Nephron (organoid): ENCODE measurements at regions not wholly inside any gene's neighbourhood (a gene's known extent, or its start where the extent isn't known, plus 50 kb on each side); places are given as distances from the start of the nearest gene placed in this dataset.
A peak's percentile ranks its signal among the peaks of the same experiment; 100 is the strongest.

ENCODE experiments used
- H3K27ac Mint-ChIP-seq, 3 experiments: 2 replicates each; pipeline ENCODE4 v1.8.0; 2020; ENCODE audit warnings: mixed read lengths in 3 of 3, mild to moderate bottlenecking in 2 of 3, moderate library complexity in 1 of 3
- H3K27me3 Mint-ChIP-seq: 2 replicates; pipeline ENCODE4 v1.8.0; 2021; ENCODE audit warnings: low read depth, mild to moderate bottlenecking, moderate library complexity, mixed read lengths
- H3K36me3 Mint-ChIP-seq: 2 replicates; pipeline ENCODE4 v1.8.0; 2020; ENCODE audit warnings: low read depth, mixed read lengths
- H3K4me1 Mint-ChIP-seq: 2 replicates; pipeline ENCODE4 v1.8.0; 2020; ENCODE audit warnings: mixed read lengths
- H3K4me3 Mint-ChIP-seq, 3 experiments: 2 replicates each; pipeline ENCODE4 v1.8.0; 2020; ENCODE audit warnings: mild to moderate bottlenecking in 3 of 3, mixed read lengths in 3 of 3, moderate library complexity in 2 of 3
- H3K9me3 Mint-ChIP-seq: 2 replicates; pipeline ENCODE4 v1.8.0; 2020; ENCODE audit warnings: mixed read lengths
- TF ChIP-seq, protein P1 (sequence below), 3 experiments: fragments of 200-600 bp; sonication (generic); IDR thresholded peaks; one replicate each; pipeline ENCODE4 v1.5.0; 2021; ENCODE audit warnings: antibody characterized with exemption in 3 of 3; ENCODE audit not compliant: unreplicated experiment in 3 of 3

- no peak overlapping the region for H3K4me3 Mint-ChIP-seq
- TF ChIP-seq, protein P1, sequence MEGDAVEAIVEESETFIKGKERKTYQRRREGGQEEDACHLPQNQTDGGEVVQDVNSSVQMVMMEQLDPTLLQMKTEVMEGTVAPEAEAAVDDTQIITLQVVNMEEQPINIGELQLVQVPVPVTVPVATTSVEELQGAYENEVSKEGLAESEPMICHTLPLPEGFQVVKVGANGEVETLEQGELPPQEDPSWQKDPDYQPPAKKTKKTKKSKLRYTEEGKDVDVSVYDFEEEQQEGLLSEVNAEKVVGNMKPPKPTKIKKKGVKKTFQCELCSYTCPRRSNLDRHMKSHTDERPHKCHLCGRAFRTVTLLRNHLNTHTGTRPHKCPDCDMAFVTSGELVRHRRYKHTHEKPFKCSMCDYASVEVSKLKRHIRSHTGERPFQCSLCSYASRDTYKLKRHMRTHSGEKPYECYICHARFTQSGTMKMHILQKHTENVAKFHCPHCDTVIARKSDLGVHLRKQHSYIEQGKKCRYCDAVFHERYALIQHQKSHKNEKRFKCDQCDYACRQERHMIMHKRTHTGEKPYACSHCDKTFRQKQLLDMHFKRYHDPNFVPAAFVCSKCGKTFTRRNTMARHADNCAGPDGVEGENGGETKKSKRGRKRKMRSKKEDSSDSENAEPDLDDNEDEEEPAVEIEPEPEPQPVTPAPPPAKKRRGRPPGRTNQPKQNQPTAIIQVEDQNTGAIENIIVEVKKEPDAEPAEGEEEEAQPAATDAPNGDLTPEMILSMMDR (IDR thresholded peaks at IDR 0.05; ENCODE audit: unreplicated experiment in 3 of 3), result no peak
- no peak overlapping the region for H3K27ac Mint-ChIP-seq
- H3K36me3 Mint-ChIP-seq, result no peaks in the 10 kb centered on the region
- H3K9me3 Mint-ChIP-seq, result no peaks in the 10 kb centered on the region
- H3K4me1 Mint-ChIP-seq, result peaks cover 66% of the 10 kb centered on the region
- H3K27me3 Mint-ChIP-seq, result peaks cover 4% of the 10 kb centered on the region
Measured at GRCh38 chr18:46408334-46408987, 248.6 kb downstream of the LOXHD1 start.

GRCh38 chr18:46411191-46411828 lies 245.7 kb downstream of the LOXHD1 start:
- peak overlapping the region in 2 of 3 experiments; percentile 82 to 86 for H3K27ac Mint-ChIP-seq
- H3K4me1 Mint-ChIP-seq, result peaks cover 88% of the 10 kb centered on the region
- no peaks in the 10 kb centered on the region for H3K9me3 Mint-ChIP-seq
- no peaks in the 10 kb centered on the region for H3K36me3 Mint-ChIP-seq
- peaks cover 4% of the 10 kb centered on the region for H3K27me3 Mint-ChIP-seq
- peak overlapping the region in 1 of 3 experiments; percentile 15 for H3K4me3 Mint-ChIP-seq
- TF ChIP-seq, protein P1 (IDR thresholded peaks at IDR 0.05; ENCODE audit: unreplicated experiment in 3 of 3), result no peak

DNA sequence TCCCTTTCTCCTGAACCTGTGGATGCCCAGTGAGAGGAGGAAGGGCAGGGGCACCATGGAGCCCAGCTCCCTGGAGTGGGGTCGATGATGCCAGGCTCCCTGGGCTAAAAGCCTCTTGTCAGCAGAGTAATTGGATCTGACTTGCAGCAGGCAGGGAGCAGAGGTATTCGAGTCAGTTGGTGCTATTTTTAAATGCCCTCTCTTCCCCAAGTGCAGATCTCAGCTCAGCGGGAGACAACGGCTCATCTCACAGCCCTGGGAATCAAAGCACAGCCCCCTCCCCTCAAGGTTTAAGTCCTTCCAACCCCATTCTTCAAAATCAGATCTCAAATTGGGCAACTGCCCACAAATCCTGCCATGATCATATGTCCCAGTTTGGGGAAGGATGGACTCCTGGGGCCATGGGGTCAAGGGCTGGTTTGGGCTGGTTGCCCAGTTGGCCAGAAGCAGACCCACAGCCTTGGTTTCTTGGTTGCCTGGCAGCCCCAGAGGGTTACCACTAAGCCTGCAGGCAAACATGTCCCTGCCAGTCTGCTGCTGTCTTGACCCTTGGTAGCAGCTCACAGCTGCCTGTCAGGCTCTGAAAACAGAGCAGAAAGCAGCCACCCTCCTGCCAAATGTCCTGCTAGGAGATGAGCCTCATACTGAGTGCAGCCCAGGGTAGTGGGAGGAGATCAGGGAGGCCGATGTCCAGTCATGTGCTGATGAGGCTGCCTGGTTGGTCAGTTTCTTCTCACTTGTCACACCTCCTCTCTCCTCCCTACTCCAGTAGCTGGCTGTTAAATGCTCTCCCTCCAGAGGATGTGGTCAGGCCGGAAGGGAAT lies 244.9 kb downstream of the LOXHD1 start:
- Mint-ChIP-seq H3K27ac (peak overlapping the region; percentile 77 to 86 (median 82)), H3K27me3 (peaks cover 4% of the 10 kb centered on the region), H3K36me3 (no peaks in the 10 kb centered on the region), H3K9me3 (no peaks in the 10 kb centered on the region), H3K4me1 (peaks cover 89% of the 10 kb centered on the region), H3K4me3 (peak overlapping the region in 1 of 3 experiments; percentile 34)
- TF ChIP-seq, protein P1 (IDR thresholded peaks at IDR 0.05; ENCODE audit: unreplicated experiment in 3 of 3), result no peak

- Mint-ChIP-seq H3K36me3 (no peaks in the 10 kb centered on the region), H3K27ac (peak overlapping the region; percentile 77 to 86 (median 82)), H3K4me1 (peaks cover 80% of the 10 kb centered on the region)
Measured at GRCh38 chr18:46412916-46413315, 244.1 kb downstream of the LOXHD1 start.

GRCh38 chr18:46413684-46414083 lies 243.3 kb downstream of the LOXHD1 start:
- Mint-ChIP-seq H3K9me3 (no peaks in the 10 kb centered on the region), H3K27ac (peak overlapping the region; percentile 77 to 86 (median 82)), H3K4me3 (peak overlapping the region in 2 of 3 experiments; percentile 7 to 26), H3K27me3 (peaks cover 4% of the 10 kb centered on the region), H3K4me1 (peaks cover 77% of the 10 kb centered on the region), H3K36me3 (no peaks in the 10 kb centered on the region)
- TF ChIP-seq, protein P1 (IDR thresholded peaks at IDR 0.05; ENCODE audit: unreplicated experiment in 3 of 3), result no peak

More at GRCh38 chr18:46412916-46413315, 244.1 kb downstream of the LOXHD1 start:
- H3K9me3 Mint-ChIP-seq, result no peaks in the 10 kb centered on the region
- H3K4me3 Mint-ChIP-seq, result peak overlapping the region in 1 of 3 experiments; percentile 39
- TF ChIP-seq, protein P1 (IDR thresholded peaks at IDR 0.05; ENCODE audit: unreplicated experiment in 3 of 3), result no peak
- H3K27me3 Mint-ChIP-seq, result peaks cover 4% of the 10 kb centered on the region
